Stimulated activated effector memory CD8-positive, alpha-beta T cell treated with anti-CD3 and anti-CD28 coated beads, Interleukin-12 subunit alpha, Interleukin-12 subunit beta, amount 100 ng/mL, for 72 hours (primary cell): ENCODE measurements at regions not wholly inside any gene's neighbourhood (a gene's known extent, or its start where the extent isn't known, plus 50 kb on each side); places are given as distances from the start of the nearest gene placed in this dataset.

ENCODE experiments used
- ATAC-seq: fragments of 150-1000 bp; cut with Tn5 transposase; 2 replicates; pipeline ENCODE4 v1.10.0; 2021
- DNase-seq, 2 donors: peaks; one replicate each; pipeline ENCODE4 v3.0.0; 2021 to 2022; ENCODE audit warnings: low spot score in 2 of 2
- H3K27ac Mint-ChIP-seq: one replicate; pipeline ENCODE4 v1.8.0; 2022; ENCODE audit warnings: mild to moderate bottlenecking, mixed read lengths
- H3K36me3 Mint-ChIP-seq: one replicate; pipeline ENCODE4 v1.8.0; 2022; ENCODE audit warnings: mild to moderate bottlenecking, mixed read lengths
- H3K4me1 Mint-ChIP-seq: one replicate; pipeline ENCODE4 v1.8.0; 2022; ENCODE audit warnings: mixed read lengths
- H3K4me3 Mint-ChIP-seq: one replicate; pipeline ENCODE4 v1.8.0; 2022; ENCODE audit warnings: mild to moderate bottlenecking, mixed read lengths
- H3K9me3 Mint-ChIP-seq: one replicate; pipeline ENCODE4 v1.8.0; 2022; ENCODE audit warnings: mixed read lengths

DNA sequence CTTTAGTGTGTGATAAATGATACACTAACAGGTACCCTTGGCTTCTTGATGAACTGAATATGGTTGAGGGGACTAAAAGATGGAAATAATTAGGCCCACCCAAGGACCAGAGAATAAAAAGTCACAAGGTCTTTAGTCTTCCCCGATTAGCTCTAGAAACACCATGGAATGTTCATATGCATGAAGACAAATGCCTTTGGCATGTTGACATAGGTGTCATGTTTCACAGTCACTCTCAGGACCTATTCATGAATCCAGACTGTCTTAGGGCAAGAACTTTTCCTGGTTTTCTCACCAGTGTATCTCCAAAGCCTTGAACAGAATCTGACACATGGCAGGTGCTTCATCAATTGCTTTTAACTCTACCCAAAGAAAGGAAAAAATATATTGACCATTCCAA lies 412.8 kb downstream of the AJAP1 start:
- Mint-ChIP-seq H3K36me3 (no peaks in the 10 kb centered on the region), H3K4me3 (no peak overlapping the region), H3K27ac (no peak overlapping the region), H3K9me3 (peaks cover 2% of the 10 kb centered on the region), H3K4me1 (no peaks in the 10 kb centered on the region)
- DNase-seq = no peak
- ATAC-seq = no peak

DNA sequence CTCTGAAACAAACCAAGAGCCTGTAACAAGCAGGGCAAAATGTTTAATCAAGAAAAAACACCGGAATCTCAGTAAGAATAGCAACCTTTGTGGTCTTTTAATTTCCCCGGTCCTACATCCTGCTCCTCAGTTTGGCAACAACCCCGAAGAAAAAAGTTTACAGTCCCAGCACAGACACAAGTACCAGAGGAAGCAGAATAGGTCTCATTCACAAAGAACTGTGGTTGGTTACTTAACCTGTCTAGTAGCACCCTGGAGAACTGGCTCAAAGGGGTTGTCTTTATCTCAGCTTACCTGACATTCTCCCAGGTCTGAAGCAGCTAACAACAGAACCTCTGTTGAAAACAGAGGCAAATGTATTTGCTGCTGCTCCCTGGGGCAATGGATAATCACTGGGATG lies 399.3 kb downstream of the AJAP1 start:
- H3K9me3 Mint-ChIP-seq = peaks cover 9% of the 10 kb centered on the region
- no peak for DNase-seq
- no peaks in the 10 kb centered on the region for H3K36me3 Mint-ChIP-seq
- H3K27ac Mint-ChIP-seq = no peak overlapping the region
- H3K4me3 Mint-ChIP-seq = no peak overlapping the region
- no peak for ATAC-seq
- no peaks in the 10 kb centered on the region for H3K4me1 Mint-ChIP-seq

DNA sequence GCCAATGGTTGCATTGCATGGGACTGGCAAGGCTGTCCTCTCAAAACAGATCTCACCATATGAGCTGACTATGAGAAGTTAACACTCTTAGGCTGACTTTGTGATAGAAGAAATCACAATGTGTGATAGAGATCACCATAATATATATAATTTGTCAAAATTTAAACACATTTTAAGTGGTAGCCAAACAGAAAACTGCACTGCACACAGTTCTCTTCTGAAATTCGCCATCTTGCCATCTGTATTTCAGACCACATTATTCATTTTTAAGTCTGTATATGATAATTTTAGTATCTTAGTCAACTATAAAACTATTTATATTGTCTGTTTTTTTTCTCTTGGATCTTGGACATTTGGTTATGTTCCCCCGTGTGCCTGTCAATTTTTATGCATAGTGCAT lies 374.7 kb downstream of the AJAP1 start:
- DNase-seq = no peak
- no peak for ATAC-seq
- H3K36me3 Mint-ChIP-seq = no peaks in the 10 kb centered on the region
- H3K9me3 Mint-ChIP-seq = no peaks in the 10 kb centered on the region
- H3K27ac Mint-ChIP-seq = no peak overlapping the region
- H3K4me1 Mint-ChIP-seq = no peaks in the 10 kb centered on the region
- no peak overlapping the region for H3K4me3 Mint-ChIP-seq

DNA sequence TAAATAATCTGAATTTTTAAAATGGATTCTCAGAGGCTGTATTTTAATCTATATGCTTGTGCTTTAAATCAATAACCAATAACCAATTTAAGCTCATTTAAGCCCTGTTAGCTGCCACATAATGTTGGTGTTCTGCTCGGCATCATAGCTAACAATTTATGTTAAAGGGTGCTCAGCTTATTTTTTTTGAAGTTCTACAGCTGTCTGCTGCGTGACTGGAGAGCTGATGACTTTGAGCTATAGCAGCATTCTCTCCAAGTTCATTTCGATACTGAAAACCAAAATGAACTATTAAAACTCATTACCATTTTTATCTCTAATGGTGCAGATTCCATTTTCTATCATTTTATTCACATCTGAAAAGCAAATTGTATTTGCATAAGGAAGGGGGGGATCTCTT lies 357.8 kb downstream of the AJAP1 start:
- H3K27ac Mint-ChIP-seq = no peak overlapping the region
- H3K4me1 Mint-ChIP-seq = no peaks in the 10 kb centered on the region
- no peak overlapping the region for H3K4me3 Mint-ChIP-seq
- no peak for ATAC-seq
- no peaks in the 10 kb centered on the region for H3K9me3 Mint-ChIP-seq
- no peak for DNase-seq
- no peaks in the 10 kb centered on the region for H3K36me3 Mint-ChIP-seq

DNA sequence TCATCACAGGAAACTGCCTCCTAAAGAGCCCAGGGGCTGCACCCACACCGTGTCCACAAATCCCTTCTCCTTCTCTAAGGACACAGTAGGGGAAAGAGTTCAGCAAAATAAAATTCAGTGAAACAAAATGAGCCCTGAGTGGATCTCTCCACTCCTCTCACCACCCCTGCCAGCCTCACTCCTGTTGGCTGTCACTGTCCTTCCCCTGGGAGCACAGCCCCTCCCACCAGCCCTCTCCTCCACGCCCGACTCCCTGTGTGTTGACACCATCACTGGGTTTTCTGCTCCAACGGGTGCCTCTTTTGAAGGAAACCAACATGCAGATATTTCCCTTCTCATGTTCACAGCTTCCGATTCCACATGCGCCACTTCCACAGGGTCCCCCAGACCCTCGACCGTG lies 356.2 kb downstream of the AJAP1 start:
- no peak for DNase-seq
- H3K36me3 Mint-ChIP-seq = no peaks in the 10 kb centered on the region
- H3K4me1 Mint-ChIP-seq = no peaks in the 10 kb centered on the region
- no peak overlapping the region for H3K4me3 Mint-ChIP-seq
- no peak for ATAC-seq
- no peak overlapping the region for H3K27ac Mint-ChIP-seq
- no peaks in the 10 kb centered on the region for H3K9me3 Mint-ChIP-seq

DNA sequence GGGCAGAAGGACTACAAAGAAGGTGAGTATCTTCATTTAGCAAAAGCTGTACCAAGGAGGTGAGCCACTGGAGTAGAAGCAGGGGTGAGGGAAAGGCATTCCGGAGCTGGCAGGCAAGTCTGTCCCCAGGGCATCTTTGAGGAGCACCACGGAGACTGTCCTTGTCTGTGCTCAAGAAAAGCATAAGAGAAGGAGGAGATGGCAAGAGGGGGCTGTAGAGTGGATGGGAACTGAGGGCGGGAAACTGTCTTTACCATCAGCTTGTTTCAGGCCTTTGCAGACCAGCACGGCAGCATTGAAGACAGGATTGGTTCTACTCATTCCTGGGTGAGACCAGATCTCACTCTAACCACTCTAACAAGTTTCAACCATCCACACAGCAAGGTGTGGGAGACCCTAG lies 355.8 kb downstream of the AJAP1 start:
- no peak overlapping the region for H3K4me3 Mint-ChIP-seq
- DNase-seq (no peak), ATAC-seq (no peak)
- H3K4me1 Mint-ChIP-seq = no peaks in the 10 kb centered on the region
- no peaks in the 10 kb centered on the region for H3K9me3 Mint-ChIP-seq
- no peaks in the 10 kb centered on the region for H3K36me3 Mint-ChIP-seq
- H3K27ac Mint-ChIP-seq = no peak overlapping the region

DNA sequence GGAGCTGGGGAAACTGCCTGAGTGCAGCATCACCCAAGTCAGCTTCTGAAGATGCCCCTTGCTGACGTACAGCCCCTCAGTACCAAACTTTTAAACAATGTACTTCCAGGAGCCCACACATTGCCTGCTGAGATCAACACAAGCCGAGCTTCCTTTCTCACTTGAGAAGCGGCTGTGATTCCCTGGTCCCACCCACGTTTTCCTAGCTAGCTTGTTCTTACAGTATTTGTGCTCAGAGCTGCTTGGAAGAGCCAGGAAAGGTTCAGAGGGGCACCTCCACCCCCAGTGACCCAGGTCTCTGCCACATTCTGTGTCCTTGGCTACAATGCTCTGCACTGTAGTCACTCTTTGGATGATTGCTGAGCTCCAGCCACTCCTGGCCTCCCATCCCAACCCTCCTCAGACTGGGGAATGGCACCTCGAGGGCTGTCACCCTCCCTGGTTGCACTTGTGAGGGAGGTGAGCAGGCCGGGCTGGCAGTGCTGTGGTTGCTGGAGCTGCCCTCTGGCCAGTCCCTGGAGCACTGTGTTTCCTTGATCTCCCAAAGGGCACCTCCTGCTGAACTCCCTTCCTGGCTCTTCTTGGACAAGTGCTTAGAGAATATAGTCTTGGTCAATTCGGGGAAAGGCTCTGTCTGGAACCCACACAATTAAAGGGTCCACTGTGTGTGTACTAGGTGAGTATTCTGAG lies 355.1 kb downstream of the AJAP1 start:
- H3K9me3 Mint-ChIP-seq = no peaks in the 10 kb centered on the region
- H3K27ac Mint-ChIP-seq = no peak overlapping the region
- H3K4me1 Mint-ChIP-seq = no peaks in the 10 kb centered on the region
- H3K4me3 Mint-ChIP-seq = no peak overlapping the region
- ATAC-seq (no peak), DNase-seq (no peak)
- H3K36me3 Mint-ChIP-seq = no peaks in the 10 kb centered on the region

DNA sequence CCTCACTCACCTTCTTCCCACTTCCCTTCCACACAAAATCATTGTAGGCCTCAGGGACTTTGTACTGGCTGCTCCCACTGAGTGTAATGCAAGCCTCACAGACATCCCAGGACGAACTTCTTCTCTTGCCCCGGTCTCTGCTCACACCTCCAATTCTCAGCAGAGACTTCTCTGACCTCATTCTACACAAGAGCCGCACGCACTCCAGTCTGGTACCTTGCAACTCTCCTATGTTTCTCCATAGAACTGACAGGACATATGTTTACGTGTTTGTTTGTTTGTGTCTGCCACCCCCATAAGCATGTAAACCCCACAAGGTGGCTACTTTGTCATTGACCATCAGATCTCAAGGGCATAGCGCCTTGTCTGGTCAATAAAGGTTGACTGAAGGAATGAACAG lies 350.8 kb downstream of the AJAP1 start:
- DNase-seq = no peak
- ATAC-seq = no peak
- H3K4me3 Mint-ChIP-seq = no peak overlapping the region
- H3K9me3 Mint-ChIP-seq = no peaks in the 10 kb centered on the region
- H3K27ac Mint-ChIP-seq = no peak overlapping the region
- H3K4me1 Mint-ChIP-seq = no peaks in the 10 kb centered on the region
- H3K36me3 Mint-ChIP-seq = no peaks in the 10 kb centered on the region

DNA sequence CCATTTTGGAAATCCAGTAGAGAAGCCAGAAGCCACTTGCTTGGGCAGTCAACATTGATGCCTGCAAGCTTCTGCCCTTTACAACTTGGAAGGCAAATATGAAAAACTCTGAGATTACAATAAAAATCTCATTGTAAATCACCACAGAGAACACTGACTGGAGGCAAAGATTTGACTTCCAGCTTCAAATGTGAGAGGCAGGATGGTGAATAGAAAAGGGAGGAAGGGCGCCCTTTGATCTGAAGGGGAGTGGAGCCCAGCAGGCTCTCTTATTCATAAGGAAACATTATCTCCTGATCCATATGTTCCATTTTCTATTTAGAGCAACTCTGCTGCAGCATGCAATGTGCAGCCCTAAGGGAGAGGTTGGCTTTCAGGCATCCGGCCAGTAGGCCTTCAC lies 348.3 kb downstream of the AJAP1 start:
- DNase-seq (no peak), ATAC-seq (no peak)
- Mint-ChIP-seq H3K4me1 (no peaks in the 10 kb centered on the region), H3K27ac (no peak overlapping the region), H3K36me3 (no peaks in the 10 kb centered on the region), H3K9me3 (no peaks in the 10 kb centered on the region), H3K4me3 (no peak overlapping the region)

DNA sequence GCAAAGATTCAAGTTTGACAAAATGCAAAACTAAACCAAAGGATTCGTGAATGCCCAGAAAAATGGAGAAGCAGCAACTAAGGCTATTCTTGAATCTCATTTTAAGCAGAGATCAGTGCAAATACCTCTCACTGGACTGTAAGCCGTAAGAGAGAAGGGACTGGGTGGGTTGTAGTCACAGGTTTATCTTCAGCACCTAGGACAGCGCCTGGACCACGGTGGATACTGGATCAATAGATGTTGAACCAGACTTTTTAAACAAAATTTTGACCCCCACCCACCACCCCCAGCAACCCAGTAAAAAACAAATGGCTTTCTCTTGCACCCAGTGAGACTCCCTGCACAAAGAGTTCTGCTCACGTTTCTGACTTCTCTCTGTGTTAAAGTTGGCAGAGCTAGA lies 347.1 kb downstream of the AJAP1 start:
- H3K9me3 Mint-ChIP-seq = no peaks in the 10 kb centered on the region
- H3K4me3 Mint-ChIP-seq = no peak overlapping the region
- DNase-seq (no peak), ATAC-seq (no peak)
- H3K36me3 Mint-ChIP-seq = no peaks in the 10 kb centered on the region
- no peaks in the 10 kb centered on the region for H3K4me1 Mint-ChIP-seq
- H3K27ac Mint-ChIP-seq = no peak overlapping the region

DNA sequence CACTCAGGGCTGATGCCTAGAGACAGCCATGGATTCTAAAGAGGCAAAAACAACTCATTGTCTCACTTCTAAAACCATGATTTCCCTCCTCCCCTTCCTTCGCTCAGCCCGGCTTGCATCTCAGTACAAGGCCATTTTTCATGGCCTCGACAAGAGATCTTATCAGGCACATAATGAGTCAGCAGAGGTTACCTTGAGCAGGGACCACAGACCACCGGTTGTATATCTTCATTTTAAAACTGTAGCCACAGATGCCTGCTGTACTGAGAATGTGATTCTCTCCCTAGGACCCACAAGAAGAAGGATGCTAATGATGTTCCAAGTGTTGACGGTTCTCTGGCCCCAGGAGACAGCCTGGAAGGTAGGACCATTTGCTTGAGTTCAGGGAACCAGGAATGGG lies 331.9 kb downstream of the AJAP1 start:
- no peak for ATAC-seq
- Mint-ChIP-seq H3K36me3 (no peaks in the 10 kb centered on the region), H3K27ac (no peak overlapping the region), H3K4me3 (no peak overlapping the region), H3K4me1 (no peaks in the 10 kb centered on the region), H3K9me3 (peaks cover 3% of the 10 kb centered on the region)
- DNase-seq = no peak

DNA sequence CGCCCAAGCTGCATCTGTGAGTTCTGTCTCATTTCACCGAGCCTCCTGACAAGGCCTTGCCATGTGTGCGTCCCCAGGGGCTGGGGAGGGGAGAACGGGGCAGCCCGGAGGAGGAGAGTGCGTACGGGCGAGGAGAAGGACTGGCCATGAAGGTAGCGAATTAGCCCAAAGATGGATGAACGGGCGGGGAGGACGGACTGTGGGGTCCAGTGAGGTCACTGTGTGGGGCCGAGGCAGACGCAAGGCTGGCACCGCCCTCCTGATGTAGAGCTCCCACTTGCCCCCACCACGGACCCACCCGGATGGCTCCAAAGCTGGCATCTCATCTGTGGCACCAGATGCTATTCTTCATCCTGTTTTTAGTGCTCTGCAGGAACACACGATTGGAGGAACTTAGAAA lies 330.4 kb downstream of the AJAP1 start:
- peaks cover 3% of the 10 kb centered on the region for H3K9me3 Mint-ChIP-seq
- DNase-seq (no peak), ATAC-seq (no peak)
- H3K36me3 Mint-ChIP-seq = no peaks in the 10 kb centered on the region
- H3K4me3 Mint-ChIP-seq = no peak overlapping the region
- no peaks in the 10 kb centered on the region for H3K4me1 Mint-ChIP-seq
- no peak overlapping the region for H3K27ac Mint-ChIP-seq

DNA sequence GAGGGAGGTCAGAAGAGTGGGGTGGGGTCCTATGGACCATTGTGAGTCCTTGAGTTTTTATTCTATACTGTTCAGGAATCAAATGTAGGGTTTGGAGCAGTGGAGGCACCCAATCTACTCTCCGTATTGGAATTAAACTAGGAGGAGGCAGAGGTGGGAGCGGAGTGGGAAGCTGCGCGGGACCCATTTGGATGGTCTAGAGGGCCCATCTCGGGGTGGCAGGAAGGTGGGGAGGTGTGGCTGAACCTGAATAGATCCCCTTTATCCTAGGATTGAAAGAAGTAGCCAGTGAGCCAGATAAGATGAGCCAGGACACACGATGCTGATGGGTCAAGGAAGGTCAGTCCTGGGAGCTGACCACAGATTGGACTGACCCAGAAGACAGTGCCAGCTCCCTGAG lies 325.8 kb downstream of the AJAP1 start:
- peaks cover 3% of the 10 kb centered on the region for H3K9me3 Mint-ChIP-seq
- no peak for ATAC-seq

DNA sequence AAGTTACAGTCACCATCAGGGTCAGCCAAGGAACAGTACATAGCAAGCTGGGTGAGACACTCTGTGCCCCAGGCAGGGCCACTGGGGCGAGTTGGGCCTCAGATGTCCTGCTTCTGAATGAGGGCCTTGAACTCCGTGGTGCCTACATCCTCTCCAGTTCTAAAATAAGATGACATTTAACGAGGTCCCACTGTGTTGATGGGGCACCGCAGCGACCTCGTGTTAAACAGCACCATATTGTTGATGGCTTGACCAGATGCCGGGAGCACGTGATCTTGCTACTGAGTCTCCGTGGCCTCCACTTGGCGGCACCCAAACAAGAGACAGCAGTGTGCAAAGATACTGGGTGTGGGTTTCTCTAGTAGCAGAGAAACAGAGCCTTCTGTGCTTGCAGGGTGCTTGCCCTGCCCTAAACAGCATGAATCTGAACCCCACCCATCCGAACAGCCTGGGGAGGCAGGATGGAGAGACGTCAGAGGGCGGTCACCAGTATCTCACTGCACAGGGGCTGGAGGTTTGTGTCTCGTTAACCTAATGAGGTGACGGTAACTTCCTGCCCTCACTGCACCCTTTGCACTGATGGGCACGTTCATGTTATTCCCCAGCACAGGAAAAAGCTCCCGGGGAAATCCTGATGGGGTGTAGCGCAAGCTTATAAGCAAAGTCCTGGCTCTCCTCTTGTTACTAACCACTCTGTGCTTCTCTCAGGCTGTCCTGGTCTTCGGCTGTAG lies 324.4 kb downstream of the AJAP1 start:
- DNase-seq (no peak), ATAC-seq (no peak)
- H3K4me1 Mint-ChIP-seq = no peaks in the 10 kb centered on the region
- H3K4me3 Mint-ChIP-seq = no peak overlapping the region
- no peak overlapping the region for H3K27ac Mint-ChIP-seq
- H3K9me3 Mint-ChIP-seq = peaks cover 2% of the 10 kb centered on the region
- no peaks in the 10 kb centered on the region for H3K36me3 Mint-ChIP-seq

More for the DNA sequence above, 325.8 kb downstream of the AJAP1 start:
- Mint-ChIP-seq H3K4me3 (no peak overlapping the region), H3K36me3 (no peaks in the 10 kb centered on the region), H3K4me1 (no peaks in the 10 kb centered on the region), H3K27ac (no peak overlapping the region)
- DNase-seq = no peak

DNA sequence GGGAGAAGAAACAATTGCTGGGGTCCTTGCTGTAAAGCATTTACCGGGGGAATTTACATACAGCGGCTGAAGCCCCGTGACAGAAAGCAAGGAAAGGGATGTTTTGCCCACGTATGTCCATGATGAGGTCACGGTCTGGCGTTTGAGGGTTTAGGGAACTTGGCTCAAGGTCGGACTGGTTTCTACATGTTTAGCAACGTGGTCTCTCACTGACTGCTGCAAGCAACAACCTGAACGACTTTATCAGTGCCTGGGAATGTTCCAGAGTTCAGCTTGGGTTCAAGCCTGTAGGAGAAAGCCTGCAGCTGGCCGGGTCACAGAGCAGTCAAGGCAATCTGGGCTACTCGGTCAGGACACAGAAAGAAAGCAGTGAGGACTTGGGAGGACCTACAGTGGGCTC lies 323.3 kb downstream of the AJAP1 start:
- Mint-ChIP-seq H3K4me1 (no peaks in the 10 kb centered on the region), H3K36me3 (no peaks in the 10 kb centered on the region), H3K4me3 (no peak overlapping the region), H3K9me3 (no peaks in the 10 kb centered on the region), H3K27ac (no peak overlapping the region)
- DNase-seq (no peak), ATAC-seq (no peak)

DNA sequence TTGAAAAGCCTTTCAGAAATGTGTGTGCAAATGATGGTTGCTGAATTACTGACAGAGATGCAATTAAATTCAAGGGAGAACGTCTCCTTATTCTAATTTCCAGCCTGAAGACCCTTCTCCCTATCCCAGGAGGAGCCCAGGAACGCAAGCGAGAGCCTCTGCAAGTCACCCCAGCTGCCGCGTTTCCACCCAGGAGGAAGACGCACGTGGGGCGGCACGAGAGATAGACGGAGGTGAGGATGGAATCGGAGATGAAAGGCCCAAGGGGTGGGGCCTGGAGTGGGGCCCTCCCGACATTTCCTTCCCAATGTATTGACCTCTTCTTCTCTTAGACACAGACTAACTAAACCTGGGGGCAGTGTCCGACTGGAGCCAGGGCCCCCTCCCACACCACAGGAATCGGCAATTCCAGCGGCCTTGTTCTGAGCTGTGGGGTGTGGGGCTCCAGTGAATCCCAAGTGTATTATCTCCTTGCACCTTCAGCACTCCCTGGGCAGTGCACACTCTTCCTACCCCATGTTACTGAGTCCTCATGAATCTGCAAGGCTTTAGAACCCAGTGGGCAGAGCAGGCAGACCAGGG lies 322.5 kb downstream of the AJAP1 start:
- H3K36me3 Mint-ChIP-seq = no peaks in the 10 kb centered on the region
- ATAC-seq (no peak), DNase-seq (no peak)
- H3K27ac Mint-ChIP-seq = no peak overlapping the region
- no peak overlapping the region for H3K4me3 Mint-ChIP-seq
- H3K4me1 Mint-ChIP-seq = no peaks in the 10 kb centered on the region
- no peaks in the 10 kb centered on the region for H3K9me3 Mint-ChIP-seq
